ENCODE measurements at regions not wholly inside any gene's neighbourhood (a gene's known extent, or its start where the extent isn't known, plus 50 kb on each side); places are given as distances from the start of the nearest gene placed in this dataset.
A peak's percentile ranks its signal among the peaks of the same experiment; 100 is the strongest.

DNA sequence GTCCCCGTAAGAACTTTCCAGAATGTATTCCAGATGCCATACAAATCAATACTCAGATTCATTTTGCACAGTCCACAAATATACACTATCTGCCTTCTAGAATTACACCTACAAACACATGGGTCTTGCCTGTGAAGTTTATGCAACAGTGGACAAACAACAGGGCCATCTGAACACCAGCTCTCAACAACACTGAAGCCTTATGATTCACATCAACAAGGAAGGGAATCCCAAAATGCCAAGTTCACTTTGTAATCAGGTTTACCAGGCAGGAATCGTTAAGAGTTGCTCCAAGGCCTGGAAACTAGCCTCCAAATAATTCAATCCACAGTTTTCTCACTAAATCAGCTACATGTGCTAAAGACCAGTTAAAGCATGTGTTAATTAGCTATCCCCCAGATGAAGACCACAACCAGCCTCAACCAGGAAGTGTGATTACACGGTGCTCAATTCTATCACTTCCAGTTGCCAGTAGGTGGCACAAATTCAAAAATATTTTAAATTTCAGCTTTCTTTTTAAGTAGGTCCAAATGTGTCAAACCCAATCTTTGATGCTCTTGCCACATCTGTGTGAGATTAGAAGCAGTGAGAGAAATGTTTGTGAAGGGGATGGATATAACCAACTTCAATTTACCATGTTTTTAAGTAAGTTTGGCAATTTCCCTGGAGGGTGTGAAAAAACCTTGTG is 139.1 kb upstream of the BDNF start:
- TF ChIP-seq, protein P1, sequence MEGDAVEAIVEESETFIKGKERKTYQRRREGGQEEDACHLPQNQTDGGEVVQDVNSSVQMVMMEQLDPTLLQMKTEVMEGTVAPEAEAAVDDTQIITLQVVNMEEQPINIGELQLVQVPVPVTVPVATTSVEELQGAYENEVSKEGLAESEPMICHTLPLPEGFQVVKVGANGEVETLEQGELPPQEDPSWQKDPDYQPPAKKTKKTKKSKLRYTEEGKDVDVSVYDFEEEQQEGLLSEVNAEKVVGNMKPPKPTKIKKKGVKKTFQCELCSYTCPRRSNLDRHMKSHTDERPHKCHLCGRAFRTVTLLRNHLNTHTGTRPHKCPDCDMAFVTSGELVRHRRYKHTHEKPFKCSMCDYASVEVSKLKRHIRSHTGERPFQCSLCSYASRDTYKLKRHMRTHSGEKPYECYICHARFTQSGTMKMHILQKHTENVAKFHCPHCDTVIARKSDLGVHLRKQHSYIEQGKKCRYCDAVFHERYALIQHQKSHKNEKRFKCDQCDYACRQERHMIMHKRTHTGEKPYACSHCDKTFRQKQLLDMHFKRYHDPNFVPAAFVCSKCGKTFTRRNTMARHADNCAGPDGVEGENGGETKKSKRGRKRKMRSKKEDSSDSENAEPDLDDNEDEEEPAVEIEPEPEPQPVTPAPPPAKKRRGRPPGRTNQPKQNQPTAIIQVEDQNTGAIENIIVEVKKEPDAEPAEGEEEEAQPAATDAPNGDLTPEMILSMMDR (IDR thresholded peaks at IDR 0.05 in 2 of 3, conservative IDR thresholded peaks at IDR 0.05 in 1 of 3; ENCODE audit: borderline replicate concordance in 1 of 3, insufficient read depth in 1 of 3, low read depth in 2 of 3, low read length in 2 of 3) = peak; percentile 27 to 64 (median 46); a peak in 5 of 6 replicates
- no peak; the same call in 1 of the 2 replicates for TF ChIP-seq JUND (IDR thresholded peaks at IDR 0.05)
- no peak for TF ChIP-seq POLR2AphosphoS5 (IDR thresholded peaks at IDR 0.05; ENCODE audit: low read depth, low read length)
- no peak for TF ChIP-seq ZFX (IDR thresholded peaks at IDR 0.05)
- TF ChIP-seq EZH2 (IDR thresholded peaks at IDR 0.05) = no peak
- peak; percentile 30; the same call in 1 of the 2 replicates for TF ChIP-seq CEBPB (IDR thresholded peaks at IDR 0.05; ENCODE audit: low read depth)
- no peak for TF ChIP-seq SRF (IDR thresholded peaks at IDR 0.05; ENCODE audit: low read depth)
- TF ChIP-seq, protein P2, sequence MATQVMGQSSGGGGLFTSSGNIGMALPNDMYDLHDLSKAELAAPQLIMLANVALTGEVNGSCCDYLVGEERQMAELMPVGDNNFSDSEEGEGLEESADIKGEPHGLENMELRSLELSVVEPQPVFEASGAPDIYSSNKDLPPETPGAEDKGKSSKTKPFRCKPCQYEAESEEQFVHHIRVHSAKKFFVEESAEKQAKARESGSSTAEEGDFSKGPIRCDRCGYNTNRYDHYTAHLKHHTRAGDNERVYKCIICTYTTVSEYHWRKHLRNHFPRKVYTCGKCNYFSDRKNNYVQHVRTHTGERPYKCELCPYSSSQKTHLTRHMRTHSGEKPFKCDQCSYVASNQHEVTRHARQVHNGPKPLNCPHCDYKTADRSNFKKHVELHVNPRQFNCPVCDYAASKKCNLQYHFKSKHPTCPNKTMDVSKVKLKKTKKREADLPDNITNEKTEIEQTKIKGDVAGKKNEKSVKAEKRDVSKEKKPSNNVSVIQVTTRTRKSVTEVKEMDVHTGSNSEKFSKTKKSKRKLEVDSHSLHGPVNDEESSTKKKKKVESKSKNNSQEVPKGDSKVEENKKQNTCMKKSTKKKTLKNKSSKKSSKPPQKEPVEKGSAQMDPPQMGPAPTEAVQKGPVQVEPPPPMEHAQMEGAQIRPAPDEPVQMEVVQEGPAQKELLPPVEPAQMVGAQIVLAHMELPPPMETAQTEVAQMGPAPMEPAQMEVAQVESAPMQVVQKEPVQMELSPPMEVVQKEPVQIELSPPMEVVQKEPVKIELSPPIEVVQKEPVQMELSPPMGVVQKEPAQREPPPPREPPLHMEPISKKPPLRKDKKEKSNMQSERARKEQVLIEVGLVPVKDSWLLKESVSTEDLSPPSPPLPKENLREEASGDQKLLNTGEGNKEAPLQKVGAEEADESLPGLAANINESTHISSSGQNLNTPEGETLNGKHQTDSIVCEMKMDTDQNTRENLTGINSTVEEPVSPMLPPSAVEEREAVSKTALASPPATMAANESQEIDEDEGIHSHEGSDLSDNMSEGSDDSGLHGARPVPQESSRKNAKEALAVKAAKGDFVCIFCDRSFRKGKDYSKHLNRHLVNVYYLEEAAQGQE (IDR thresholded peaks at IDR 0.05; ENCODE audit: low read depth) = no peak
- no peak for TF ChIP-seq POLR2A (IDR thresholded peaks at IDR 0.05; ENCODE audit: borderline replicate concordance, extremely low read depth, insufficient read depth, insufficient read length)
- TF ChIP-seq YY1 (IDR thresholded peaks at IDR 0.05; ENCODE audit: extremely low read depth, insufficient replicate concordance, low read depth, low read length) = no peak
- TF ChIP-seq, protein P3, sequence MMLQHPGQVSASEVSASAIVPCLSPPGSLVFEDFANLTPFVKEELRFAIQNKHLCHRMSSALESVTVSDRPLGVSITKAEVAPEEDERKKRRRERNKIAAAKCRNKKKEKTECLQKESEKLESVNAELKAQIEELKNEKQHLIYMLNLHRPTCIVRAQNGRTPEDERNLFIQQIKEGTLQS (IDR thresholded peaks at IDR 0.05) = no peak
- no peak for TF ChIP-seq EZH2phosphoT487 (IDR thresholded peaks at IDR 0.05; ENCODE audit: borderline replicate concordance)
